Activated T-helper 9 cell treated with anti-CD3 and anti-CD28 coated beads, Interleukin-2, amount 50 U/mL, for 16 hours (primary cell): ENCODE measurements at regions not wholly inside any gene's neighbourhood (a gene's known extent, or its start where the extent isn't known, plus 50 kb on each side); places are given as distances from the start of the nearest gene placed in this dataset.

ENCODE experiments used
- DNase-seq: peaks from one replicate; pipeline ENCODE4 v3.0.0-alpha.2; 2020; ENCODE audit warnings: low read depth

GRCh38 chr14:101135796-101136742, 232.5 kb upstream of the RTL1 start:
- no peak for DNase-seq

GRCh38 chr14:101137234-101137633, 233.7 kb upstream of the RTL1 start:
- DNase-seq = no peak

GRCh38 chr14:101147848-101148247, 244.3 kb upstream of the RTL1 start:
- DNase-seq = no peak

DNA sequence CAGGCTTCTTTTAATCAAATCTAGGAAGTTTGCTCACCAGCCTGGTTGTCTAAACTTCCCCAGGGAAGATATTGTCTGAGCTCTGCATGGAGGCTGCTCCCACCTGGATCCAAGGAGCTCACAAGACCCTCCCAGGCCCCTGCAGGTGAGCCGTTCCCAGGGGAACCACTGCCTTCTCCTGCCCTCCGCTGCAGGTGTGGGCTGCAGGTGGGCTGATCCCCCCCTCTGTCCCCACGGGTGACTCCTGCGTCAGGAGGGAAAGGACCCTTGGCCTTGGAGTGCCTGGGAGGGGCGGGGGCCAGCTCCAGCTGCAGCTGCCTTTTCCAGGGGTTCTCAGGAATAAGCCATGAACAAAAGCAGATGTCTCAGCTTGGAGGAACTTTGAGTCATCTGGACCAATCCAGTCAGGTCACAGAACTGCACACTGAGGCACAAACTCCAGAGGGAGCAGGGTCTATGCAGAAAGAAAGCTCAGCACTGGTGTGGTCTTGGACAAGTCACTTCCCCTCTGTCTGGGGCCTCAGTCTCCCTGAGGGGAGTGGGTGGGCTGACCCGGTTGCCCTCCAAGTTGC, 246.6 kb upstream of the RTL1 start:
- DNase-seq = no peak

DNA sequence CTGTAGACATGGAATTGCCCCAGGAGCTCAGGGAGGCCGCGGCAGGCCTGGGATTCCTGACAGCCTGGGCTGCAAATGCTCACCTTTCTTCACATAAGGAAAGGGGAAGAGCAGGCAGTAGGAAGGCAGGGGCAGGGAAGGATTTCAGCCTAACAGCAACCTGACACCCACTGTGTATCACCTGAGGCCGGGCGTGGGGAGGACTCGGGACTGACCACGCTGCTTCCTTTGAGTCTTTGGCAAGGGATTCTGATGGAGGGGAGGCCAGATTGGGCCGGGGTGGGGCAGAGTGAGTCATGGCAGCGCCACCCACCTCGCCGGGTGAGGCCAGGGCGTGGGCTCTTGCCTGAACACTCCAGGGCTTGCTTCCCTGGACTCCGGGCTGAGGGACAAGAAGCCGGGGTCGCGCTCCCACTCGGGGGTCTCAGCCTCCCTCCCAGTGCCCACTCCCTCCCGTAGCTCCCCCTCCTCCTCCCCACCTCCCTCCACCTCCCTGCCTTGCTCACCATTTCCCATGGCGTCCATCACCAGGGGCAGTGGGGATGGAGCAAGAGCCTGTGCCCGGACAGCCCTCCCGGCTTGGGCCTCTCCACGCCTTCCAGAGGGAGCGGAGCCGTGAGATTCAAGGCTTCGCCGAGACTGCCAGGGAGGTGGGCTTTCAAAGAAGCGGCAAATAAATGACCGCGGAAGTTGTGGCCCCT, 247.9 kb upstream of the RTL1 start:
- no peak for DNase-seq

DNA sequence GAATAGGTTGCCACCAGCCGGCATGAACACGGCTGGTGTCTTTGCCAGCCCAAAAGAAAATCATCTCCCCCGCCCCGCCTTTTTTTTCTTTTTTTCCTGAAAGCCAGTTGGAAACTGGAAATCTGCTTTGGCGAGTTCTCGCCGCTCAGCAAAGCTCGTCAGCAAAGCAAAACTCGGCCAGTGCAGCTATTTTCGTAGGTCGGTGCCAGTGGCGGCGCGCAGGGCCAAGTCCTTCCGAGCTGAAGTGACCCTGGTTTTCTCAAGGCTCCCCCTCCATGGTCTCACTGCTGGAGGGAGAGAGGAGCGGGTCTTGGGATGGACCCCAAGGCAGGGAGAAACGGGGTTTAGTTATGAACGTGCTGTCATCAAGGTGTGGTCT, 248.4 kb upstream of the RTL1 start:
- DNase-seq = no peak

DNA sequence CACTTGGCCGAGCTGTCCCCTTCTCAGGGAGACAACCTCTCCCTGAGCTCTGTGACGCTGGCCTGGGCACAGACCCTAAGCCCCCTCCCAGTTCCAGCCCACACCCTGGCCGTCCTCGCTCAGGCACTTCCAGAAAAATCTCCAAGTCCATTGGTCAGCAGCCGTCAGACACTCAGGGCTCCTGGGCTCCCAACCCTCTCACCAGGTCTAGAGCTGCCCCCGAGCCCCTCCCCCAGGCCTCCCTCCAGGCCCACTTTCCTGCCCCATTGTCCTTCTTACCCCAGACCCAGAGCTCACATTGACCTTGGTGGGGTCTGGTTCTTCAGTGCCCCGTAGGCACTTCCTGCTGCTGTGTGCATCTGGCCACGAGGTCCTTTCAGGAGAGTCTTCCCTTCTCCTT, 249.3 kb upstream of the RTL1 start:
- DNase-seq = no peak

DNA sequence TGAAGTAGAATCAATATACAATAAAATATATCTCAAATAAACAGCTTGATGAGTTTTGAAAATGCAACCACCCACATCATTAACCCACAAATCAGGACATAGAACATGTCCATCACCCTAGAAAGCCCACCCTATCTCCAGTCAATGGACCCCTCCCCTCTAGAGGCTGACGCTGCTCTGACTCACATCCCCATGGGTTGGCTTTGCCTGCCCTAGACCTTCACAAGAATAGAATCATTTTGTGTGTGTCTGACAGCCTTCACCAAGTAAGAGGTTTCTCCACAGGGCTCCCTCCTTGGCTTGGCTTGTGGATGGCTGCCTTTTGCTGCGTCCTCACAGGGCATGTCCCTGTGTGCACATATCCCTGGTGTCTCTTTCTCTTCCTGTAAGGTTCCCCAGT, 250.2 kb upstream of the RTL1 start:
- DNase-seq = no peak

DNA sequence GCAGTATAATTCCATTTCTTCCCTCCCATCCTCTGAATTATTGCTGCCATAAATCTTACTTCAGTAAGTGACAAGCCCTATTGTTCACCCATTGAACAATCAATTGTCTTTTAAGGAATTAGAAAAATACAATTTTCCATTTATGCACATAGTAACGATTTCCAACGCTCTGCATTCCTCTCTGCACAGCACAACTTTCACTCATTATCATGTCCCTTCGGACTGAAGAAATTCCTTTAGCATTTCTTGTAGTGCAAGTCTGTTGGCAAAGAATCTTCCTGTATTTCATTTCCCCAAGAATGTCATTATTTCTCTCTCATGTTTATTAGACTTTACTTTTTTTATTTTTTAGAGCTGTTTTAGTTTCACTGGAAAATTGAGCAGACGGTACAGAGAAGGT, 252.1 kb upstream of the RTL1 start:
- DNase-seq = no peak

DNA sequence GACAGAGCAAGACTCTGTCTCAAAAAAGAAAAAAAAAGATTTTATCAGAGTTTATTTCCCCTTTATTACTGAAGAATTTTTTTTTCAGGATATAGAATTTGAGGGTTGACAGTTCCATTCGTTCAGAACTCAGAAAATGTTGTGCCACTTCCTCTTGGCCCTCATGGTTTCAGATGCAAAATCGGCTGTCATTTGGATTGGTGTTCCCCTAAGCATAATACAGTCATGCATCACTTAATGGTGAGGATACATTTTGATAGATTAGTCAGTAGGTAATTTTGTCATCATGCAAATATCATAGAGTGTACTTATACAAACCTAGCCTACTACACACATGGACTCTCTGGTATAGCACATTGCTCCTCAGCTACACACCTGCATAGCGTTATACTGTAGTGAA, 263.9 kb upstream of the RTL1 start:
- no peak for DNase-seq

GRCh38 chr14:101169267-101169666, 265.7 kb upstream of the RTL1 start:
- DNase-seq = no peak

DNA sequence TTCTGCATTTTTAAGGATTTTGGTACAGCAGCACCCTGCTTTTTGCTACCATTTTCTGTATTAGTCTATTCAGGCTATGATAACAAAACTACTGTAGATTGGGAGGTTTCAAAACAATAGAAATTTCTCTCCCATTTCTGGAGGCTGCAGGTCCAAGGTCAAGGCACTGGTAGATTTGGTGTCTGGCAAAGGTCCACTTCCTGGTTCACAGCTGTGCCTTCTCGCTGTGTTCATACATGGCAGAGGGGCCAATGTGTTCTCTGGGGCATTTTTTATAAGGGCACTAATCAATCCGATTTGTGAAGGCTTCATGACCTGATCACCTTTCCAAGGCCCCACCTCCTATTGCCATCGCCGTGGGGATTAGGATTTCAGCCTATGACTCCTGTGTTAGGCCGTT, 268.1 kb upstream of the RTL1 start:
- DNase-seq = no peak

DNA sequence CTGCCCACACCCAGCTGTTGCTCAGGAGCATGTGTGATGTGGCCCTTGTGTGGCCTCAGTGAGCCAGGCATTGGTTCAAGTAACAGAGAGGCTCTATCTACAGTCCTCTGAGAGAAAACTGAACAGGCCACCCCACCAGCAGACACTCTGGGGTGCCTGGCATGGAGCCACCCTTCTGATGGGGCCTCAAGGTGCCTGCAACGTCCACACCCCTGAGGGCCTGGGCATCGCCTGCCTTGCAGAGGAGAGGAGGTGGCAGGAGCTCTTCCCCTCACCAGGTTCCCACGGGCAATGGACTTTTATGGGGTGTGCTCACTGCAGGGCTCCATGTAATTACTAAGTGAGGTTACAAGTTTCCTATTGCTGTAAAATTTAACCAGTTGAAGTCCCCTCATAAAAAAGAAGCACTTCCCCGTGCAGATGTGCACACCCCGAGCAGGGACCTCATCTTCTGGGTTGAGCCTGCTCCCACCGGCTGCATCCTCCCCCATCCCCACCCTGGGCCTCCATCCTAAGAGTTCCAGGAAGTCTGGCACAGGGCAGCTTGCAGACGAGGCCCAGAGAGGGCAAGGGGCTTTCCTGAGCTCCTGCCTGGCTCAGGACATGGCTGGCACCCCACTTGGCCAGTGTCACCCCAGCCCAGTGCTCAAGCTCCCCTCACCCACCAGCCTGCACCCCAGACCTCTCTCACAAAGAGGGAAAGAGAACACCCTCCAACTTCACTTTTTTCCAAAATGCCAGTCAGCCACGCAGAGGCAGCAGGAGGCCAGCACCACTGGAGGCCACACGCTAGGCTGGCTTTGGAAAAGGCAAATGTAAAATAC, 270.4 kb upstream of the RTL1 start:
- DNase-seq = no peak

- DNase-seq = no peak
Measured at GRCh38 chr14:101174522-101174838, 271.0 kb upstream of the RTL1 start.

DNA sequence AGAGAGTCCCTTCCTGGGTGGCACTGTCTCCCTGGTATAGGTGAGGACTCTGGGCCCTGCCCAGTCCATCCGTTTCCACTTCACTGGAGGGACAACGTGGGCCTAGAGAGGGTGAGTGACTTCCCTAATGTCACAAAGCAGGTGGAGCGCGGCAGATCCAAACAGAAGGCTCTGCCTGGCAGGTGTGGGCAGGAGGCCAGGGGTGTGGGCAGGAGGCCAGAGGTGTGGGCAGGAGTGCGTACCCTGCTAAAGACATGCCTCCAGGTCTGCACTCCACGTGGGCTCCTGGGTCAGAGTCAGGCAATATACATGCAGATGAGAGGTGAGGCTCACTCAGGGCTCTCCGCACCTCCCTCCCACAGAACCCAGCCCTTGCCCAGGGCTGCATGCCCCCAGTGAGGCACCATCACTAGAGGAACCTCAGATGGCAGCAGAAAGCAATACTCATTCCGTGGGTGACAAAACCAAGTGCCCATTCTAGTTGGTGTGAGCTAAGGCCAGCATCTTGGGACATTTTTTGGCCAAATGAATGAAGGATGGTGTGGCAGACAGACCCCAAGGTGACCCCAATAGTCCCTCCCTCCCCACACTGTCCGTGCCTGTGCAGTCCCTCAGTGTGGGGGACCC, 271.6 kb upstream of the RTL1 start:
- no peak for DNase-seq

DNA sequence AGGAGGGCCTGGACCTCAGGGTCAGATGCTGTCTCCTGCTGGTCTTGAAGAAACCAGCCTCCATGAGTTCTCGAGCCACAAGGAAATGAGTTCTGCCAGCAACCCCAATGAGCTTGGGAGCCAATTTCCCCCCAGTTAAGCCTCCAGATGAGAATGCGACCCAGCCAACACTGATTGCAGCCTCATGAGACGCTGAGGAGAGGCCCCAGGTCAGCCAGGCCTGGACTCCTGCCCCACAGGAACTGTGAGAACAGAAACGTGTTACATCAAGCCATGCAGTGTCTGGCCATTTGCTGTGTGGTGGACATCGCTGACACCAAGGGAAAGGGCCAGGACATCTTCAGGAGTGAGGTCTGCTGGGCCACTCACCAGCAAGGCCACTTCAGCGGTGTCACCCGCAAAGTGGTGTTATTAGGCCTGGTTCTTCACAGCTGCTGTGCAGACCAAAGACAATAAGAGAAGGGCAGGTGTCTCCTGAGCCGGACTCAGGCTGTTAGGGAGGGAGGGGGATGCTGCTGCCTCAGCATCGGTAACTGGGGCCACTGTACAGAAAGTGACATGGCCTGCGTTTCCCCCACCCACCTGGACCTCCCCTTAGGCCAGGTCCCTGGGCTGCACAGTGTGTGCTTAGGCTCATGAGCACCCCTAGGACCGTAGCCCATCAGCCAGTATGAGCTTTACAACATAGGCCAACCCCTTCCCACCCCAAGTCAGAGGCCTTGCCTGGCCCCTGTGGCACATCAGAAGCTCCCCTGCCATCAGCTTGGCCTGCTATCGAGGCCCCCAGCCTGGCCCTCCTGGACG, 272.4 kb upstream of the RTL1 start:
- no peak for DNase-seq

GRCh38 chr14:101176535-101177205, 273.1 kb upstream of the RTL1 start:
- DNase-seq = no peak

DNA sequence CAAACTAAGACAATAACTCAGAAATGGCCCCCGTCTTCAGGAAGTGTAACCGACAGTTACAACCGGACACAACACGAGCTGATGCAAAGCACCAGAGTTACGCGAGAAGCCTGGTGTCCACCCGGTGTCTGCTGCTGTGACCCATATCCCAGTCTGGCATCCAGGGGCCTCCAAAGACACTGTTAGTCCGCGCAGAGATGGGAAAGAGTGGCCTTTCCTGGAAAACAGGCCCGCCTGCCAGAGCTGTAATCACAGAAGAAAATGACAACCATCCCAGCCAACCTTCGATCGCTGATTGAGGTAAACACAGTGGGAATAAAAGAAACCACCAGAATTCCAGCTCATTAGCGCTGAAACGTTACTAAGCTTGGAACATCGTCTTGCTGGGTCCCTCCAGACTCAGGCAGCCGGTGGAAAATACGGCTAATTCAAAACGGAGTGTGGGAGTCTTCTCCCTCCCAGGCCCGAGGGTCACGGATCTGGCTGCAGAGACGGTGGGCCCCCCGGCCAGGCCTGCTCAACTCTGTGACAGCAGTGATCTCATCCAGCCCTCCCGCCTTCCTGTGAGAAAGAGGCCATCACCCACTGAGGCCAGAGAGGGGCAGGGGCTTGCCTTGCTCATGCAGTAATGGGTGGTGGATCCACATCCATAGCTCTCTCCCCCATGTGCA, 273.9 kb upstream of the RTL1 start:
- no peak for DNase-seq

GRCh38 chr14:101178184-101179072, 274.9 kb upstream of the RTL1 start:
- no peak for DNase-seq
